HG02678 (cell line): ENCODE measurements at regions not wholly inside any gene's neighbourhood (a gene's known extent, or its start where the extent isn't known, plus 50 kb on each side); places are given as distances from the start of the nearest gene placed in this dataset.
A peak's percentile ranks its signal among the peaks of the same experiment; 100 is the strongest.
"Not testable (repeated sequence)": the region's sequence is repeated elsewhere in the genome, so short reads cannot be mapped to it uniquely, and the experiment has no call there.

Experiments
- ATAC-seq: cut with Tn5 transposase; IDR thresholded peaks from one replicate; pipeline ENCODE4 v1.9.1; 2021; ENCODE audit warnings: mild to moderate bottlenecking, moderate library complexity; ENCODE audit not compliant: unreplicated experiment

- ATAC-seq = no peak
Observed at GRCh38 chr5:92548346-92548745, 1032.7 kb downstream of the NR2F1-AS1 start.

DNA sequence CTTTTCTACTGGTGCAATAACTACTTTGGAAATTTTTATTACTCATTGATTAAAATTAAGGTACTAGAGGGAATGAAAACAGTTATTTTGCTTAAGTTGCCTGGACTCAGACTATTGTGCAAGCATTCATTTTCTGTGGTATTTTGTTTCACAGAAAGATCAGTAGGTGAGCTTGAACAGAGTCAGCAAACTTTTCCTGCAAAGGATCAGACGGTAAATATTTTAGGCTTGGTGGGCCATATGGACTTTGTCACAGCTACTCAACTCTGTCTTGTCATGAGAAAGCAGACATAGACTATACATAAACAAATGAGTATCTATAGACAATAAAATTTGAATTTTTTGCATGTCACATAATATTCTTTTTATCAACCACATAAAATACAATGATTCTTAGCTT lies 1036.4 kb downstream of the NR2F1-AS1 start:
- no peak for ATAC-seq

DNA sequence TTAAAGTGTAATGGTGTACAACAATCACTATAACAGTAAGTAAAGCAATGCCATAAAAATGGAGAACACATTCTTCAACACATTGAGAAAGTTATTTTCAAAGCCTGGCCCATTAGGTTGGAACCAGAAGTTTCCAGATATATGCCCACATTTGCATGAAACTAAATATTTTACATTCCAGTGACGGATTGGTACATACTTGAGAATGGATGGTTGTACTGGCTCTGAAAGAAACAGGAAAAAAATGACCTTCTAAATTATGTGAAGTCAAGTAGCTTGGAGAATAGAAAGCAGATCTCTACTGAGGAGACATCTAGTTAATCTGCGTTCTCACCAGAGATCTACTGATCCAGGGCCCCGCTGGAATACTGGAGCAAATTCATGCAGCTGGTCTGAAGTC lies 1037.0 kb downstream of the NR2F1-AS1 start:
- no peak for ATAC-seq

GRCh38 chr5:92543201-92543600 lies 1037.8 kb downstream of the NR2F1-AS1 start:
- no peak for ATAC-seq

GRCh38 chr5:92542017-92542416 lies 1039.0 kb downstream of the NR2F1-AS1 start:
- not testable (repeated sequence) for ATAC-seq

GRCh38 chr5:92527311-92528078 lies 1053.5 kb downstream of the NR2F1-AS1 start:
- no peak for ATAC-seq

DNA sequence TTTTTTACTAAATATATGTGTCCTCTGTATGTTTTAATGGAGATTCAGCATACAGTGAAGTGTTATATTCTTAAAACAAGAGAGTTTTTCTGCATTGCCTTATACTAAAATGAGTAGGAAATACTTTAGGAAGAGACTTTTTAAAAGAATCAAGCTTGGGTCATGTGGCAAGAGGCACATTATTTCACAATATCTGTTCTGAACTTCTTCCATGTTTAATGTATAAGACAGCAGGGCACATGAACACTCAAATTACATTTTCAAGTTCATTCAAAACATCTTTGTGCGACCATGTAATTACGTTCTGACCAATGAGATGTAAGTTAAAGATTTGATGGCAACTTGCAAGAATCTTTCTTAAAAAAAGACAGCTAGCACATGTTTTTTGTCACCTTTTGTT lies 1055.9 kb downstream of the NR2F1-AS1 start:
- no peak for ATAC-seq

DNA sequence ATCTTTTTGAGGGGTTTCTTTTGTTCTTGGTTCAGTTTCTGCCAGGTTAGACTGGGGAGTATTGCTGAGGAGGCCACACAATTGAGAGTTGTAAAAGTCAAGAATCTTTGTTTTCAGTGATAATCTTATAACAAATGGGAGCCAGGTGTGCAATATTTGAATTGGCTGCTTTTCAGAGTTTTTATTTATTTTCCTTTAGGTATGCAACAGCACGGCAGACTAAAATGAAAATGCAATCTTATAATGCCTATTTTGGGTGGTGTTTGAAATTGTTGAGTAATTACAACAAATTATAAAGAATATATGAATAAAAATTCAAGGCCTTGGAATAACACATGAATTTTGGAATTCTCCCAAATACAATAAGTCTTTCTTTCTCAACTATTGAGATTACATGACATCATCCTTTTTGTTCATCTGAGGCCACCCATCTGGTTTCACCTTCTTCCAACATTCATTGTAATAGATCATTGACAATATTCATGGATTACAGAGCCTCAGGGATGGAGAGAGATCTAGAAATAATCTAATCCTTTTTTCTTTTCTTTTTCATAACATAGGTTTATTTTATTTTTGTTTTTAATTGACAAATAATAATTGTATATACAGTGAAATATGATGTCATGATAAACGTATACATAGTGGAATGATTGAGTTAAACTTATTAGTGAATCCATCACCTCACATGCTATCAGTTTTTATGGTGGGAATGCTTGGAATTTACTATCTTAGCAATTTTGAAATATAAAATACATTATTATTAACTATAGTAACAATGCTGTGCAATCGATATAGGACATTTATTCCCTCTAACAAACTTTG lies 1061.0 kb downstream of the NR2F1-AS1 start:
- ATAC-seq = no peak

DNA sequence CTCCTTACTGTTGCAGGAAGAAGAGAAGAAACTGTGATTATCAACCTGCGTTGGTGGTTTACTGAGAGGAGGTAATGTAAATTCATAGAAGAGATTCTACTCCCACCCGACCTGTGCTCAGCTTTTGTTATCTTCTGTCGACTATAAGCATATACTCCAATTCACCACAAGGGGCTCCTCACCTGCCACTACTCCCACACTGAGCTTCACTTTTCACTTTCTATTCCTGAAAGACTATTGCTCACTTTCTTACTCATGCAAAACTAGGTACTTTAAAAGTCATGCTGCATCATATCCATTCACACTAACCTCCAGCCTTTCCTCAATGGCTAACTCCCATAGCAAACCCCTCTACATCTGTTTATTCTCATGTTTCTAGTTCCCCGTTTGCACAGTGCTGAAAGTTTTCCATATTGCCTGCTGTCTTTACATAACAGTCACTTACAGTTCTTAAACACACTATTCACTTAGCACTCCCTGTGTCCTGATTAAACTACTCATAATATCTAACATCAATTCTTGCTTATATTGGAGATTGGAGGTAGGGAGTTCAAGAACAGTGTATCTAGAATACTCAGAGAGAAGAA lies 1062.6 kb downstream of the NR2F1-AS1 start:
- ATAC-seq = peak; percentile 99

DNA sequence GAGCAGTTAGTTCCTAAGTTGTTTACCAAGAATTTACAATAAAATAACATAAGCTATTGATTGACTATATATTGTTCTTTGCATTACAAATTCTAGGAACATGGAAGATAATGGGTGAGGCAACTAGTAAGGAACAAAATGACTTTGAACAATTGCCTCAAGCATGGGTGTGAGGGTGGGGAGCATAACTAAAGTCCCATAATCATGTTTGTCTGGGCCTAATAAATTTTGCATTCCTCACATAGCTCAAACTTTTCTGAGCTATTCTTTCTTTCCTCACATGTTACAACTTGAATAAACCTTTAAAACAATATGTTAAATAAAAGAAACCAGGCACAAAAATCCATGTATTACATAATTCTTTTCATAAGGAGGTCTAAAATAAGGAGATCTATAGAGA lies 1066.1 kb downstream of the NR2F1-AS1 start:
- ATAC-seq = no peak

GRCh38 chr5:92513067-92513466 lies 1068.0 kb downstream of the NR2F1-AS1 start:
- ATAC-seq = no peak

- ATAC-seq = no peak
Observed at GRCh38 chr5:92508271-92508670, 1072.7 kb downstream of the NR2F1-AS1 start.

- no peak for ATAC-seq
Observed at GRCh38 chr5:92505925-92506324, 1075.1 kb downstream of the NR2F1-AS1 start.

DNA sequence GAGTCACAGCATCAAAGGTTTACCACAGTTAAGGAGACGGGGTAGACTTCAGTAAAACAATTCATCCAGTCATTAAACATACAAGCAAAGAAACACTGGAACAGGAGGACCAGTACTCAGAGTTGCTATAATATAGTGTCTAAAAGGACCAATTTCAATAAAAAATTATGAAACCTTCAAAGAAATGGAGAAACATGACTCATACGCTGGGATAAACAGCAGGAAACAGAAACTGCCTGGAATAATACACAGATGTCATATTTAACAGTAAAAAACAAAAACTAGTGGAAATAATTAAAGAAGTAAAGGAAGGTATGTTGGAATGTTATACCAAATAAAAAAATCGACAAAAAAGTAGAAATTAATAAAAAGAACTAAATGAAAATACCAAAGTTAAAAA lies 1075.9 kb downstream of the NR2F1-AS1 start:
- no peak for ATAC-seq

GRCh38 chr5:92504346-92504745 lies 1076.7 kb downstream of the NR2F1-AS1 start:
- ATAC-seq = no peak

- no peak for ATAC-seq
Observed at GRCh38 chr5:92500752-92501151, 1080.3 kb downstream of the NR2F1-AS1 start.

- no peak for ATAC-seq
Observed at GRCh38 chr5:92496545-92496944, 1084.5 kb downstream of the NR2F1-AS1 start.

DNA sequence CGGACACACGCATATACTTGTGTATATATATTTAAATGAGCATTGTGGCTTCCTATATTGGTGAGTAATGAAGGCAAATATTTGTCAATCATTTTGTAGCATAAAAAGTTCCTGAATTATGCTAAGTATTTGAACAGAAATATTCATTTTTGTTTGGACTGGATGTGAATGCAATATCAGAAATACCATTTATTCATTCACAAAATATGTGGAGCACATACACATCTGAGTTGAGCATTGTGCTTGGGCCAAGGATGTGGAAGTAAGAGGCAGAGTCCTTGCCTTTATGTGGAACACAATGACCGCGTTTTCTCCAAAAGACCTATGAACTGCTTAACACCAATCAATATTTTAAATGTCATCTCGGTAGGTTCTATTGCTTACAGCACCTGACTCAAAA lies 1086.5 kb downstream of the NR2F1-AS1 start:
- ATAC-seq = no peak

DNA sequence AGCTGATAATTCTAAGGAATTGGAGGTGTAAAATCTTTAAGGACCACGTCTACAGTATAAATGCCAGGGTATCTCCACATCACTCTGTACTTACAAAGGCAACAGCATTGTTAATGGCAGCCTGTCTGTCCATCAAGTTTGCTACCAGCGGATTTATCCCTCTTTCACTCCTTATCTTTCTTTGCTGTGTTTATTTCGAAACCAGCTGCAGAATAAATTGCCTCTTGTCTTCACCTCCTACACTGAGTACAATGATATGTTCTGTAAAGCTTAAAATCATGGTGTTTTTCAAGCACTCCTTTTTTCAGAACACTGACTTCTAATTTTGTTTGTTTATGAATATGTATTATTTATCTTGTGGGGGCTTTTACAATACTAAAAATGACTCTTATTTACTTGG lies 1088.1 kb downstream of the NR2F1-AS1 start:
- no peak for ATAC-seq

- no peak for ATAC-seq
Observed at GRCh38 chr5:92484484-92484883, 1096.5 kb downstream of the NR2F1-AS1 start.

DNA sequence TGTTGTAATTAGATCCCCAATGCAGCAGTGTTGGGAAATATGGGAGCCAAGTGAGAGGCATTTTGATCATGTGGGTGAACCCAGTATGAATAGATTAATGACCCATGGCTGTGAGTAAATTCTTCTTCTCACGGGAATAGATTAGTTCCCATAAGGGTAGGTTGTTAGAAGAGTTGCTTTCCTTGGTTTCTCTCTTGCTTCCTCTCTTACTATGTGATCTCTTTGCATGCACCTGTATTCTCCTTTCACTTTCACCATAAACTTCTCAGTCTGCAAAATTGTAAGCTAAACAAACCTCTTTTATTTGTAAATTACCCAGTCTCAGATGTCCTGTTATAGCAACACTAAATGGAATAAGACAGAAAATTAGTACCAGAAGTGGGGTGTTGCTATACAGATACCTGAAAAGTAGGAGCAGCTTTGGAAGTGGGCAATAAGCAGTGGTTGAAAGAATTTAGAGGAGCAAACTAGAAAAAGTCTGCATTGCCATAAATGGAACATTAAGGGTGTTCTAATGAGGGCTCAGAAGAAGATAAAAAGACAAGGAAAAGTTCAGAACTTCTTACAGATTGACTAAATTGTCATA lies 1090.0 kb upstream of the ARRDC3 start:
- ATAC-seq = no peak
